GM23338 (cell line): ENCODE measurements at regions not wholly inside any gene's neighbourhood (a gene's known extent, or its start where the extent isn't known, plus 50 kb on each side); places are given as distances from the start of the nearest gene placed in this dataset.

ENCODE experiments used
- CREB1 ChIP-seq: fragments of 250-450 bp; sonication (Bioruptor Pico); IDR thresholded peaks from 2 replicates; pipeline ENCODE4 v1.5.0; 2020; ENCODE audit warnings: low read depth, mild to moderate bottlenecking, moderate library complexity
- CTCF ChIP-seq, 2 experiments: fragments of 200-600 bp in 1 of 2; sonication (generic) in 1 of 2; conservative IDR thresholded peaks; 2 replicates each; pipeline versions ENCODE4 v1.5.1 to v1.6.1; 2016 to 2017; ENCODE audit warnings: antibody characterized with exemption in 2 of 2, low read depth in 2 of 2, mild to moderate bottlenecking in 2 of 2, moderate library complexity in 1 of 2
- EZH2 ChIP-seq: fragments of 200-600 bp; sonication (generic); IDR thresholded peaks from one replicate; pipeline ENCODE4 v1.8.0; 2017; ENCODE audit warnings: antibody characterized with exemption, mild to moderate bottlenecking, low read depth; ENCODE audit not compliant: unreplicated experiment
- EZH2phosphoT487 ChIP-seq: fragments of 200-600 bp; sonication (generic); IDR thresholded peaks from one replicate; pipeline ENCODE4 v1.8.1; 2018; ENCODE audit warnings: antibody characterized with exemption; ENCODE audit not compliant: unreplicated experiment
- JUNB ChIP-seq: IDR thresholded peaks from one replicate; pipeline ENCODE4 v1.6.1; 2016; ENCODE audit warnings: antibody characterized with exemption; ENCODE audit not compliant: unreplicated experiment
- POLR2AphosphoS5 ChIP-seq: IDR thresholded peaks from 2 replicates; pipeline ENCODE4 v1.6.1; 2016; ENCODE audit warnings: antibody characterized with exemption, low read depth
- ZNF114 ChIP-seq: fragments of 250-450 bp; sonication (Bioruptor Pico); IDR thresholded peaks from 2 replicates; pipeline ENCODE4 v1.5.0; 2020; ENCODE audit warnings: mild to moderate bottlenecking, moderate library complexity
- ZNF331 ChIP-seq: fragments of 250-450 bp; sonication (Bioruptor Pico); IDR thresholded peaks from 2 replicates; pipeline ENCODE4 v1.5.0; 2020; ENCODE audit warnings: low read depth, mild to moderate bottlenecking, moderate library complexity
- ZNF462 ChIP-seq: fragments of 250-450 bp; sonication (Bioruptor Pico); IDR thresholded peaks from 2 replicates; pipeline ENCODE4 v1.5.0; 2020; ENCODE audit warnings: mild to moderate bottlenecking, moderate library complexity
- TF ChIP-seq, protein P1 (sequence below): IDR thresholded peaks from 2 replicates; pipeline ENCODE4 v1.6.1; 2016; ENCODE audit warnings: antibody characterized with exemption
- TF ChIP-seq, protein P2 (sequence below): IDR thresholded peaks from one replicate; pipeline ENCODE4 v1.6.1; 2018; ENCODE audit warnings: antibody characterized with exemption; ENCODE audit not compliant: unreplicated experiment

DNA sequence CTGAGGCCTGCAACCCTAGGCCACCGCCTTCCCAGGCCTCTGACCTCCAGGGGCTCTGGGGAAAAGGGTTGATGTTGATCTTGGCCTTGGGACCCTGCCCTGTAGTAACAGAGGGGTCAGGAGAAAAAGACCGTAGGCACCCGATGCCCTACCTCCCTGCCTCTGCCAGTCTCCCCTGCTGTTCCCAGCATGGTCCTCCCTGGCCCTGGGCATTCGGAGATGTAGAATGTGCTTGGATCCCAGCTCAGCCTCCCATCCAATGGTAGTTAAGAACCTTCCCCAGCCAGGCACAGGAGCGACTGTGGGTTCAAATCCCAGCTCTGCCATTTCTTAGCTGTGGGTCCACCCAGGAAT, 72.0 kb upstream of the TARDBP start:
- no peak for TF ChIP-seq EZH2
- no peak for TF ChIP-seq CTCF (conservative IDR thresholded peaks at IDR 0.05; ENCODE audit: low read depth in 2 of 2)
- no peak for TF ChIP-seq POLR2AphosphoS5
- TF ChIP-seq, protein P1, sequence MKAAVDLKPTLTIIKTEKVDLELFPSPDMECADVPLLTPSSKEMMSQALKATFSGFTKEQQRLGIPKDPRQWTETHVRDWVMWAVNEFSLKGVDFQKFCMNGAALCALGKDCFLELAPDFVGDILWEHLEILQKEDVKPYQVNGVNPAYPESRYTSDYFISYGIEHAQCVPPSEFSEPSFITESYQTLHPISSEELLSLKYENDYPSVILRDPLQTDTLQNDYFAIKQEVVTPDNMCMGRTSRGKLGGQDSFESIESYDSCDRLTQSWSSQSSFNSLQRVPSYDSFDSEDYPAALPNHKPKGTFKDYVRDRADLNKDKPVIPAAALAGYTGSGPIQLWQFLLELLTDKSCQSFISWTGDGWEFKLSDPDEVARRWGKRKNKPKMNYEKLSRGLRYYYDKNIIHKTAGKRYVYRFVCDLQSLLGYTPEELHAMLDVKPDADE: no peak
- no peak for TF ChIP-seq CREB1
- TF ChIP-seq EZH2phosphoT487: no peak
- no peak for TF ChIP-seq ZNF114 (CRISPR knock-in tag)
- TF ChIP-seq, protein P2, sequence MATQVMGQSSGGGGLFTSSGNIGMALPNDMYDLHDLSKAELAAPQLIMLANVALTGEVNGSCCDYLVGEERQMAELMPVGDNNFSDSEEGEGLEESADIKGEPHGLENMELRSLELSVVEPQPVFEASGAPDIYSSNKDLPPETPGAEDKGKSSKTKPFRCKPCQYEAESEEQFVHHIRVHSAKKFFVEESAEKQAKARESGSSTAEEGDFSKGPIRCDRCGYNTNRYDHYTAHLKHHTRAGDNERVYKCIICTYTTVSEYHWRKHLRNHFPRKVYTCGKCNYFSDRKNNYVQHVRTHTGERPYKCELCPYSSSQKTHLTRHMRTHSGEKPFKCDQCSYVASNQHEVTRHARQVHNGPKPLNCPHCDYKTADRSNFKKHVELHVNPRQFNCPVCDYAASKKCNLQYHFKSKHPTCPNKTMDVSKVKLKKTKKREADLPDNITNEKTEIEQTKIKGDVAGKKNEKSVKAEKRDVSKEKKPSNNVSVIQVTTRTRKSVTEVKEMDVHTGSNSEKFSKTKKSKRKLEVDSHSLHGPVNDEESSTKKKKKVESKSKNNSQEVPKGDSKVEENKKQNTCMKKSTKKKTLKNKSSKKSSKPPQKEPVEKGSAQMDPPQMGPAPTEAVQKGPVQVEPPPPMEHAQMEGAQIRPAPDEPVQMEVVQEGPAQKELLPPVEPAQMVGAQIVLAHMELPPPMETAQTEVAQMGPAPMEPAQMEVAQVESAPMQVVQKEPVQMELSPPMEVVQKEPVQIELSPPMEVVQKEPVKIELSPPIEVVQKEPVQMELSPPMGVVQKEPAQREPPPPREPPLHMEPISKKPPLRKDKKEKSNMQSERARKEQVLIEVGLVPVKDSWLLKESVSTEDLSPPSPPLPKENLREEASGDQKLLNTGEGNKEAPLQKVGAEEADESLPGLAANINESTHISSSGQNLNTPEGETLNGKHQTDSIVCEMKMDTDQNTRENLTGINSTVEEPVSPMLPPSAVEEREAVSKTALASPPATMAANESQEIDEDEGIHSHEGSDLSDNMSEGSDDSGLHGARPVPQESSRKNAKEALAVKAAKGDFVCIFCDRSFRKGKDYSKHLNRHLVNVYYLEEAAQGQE: no peak
- TF ChIP-seq JUNB: no peak
- no peak for TF ChIP-seq ZNF331 (CRISPR knock-in tag)
- TF ChIP-seq ZNF462 (CRISPR knock-in tag): no peak
